BLaER1 treated with 17β-estradiol and CSF1 and Interleukin-3, amounts not matched to agents 10 nM and 100 nM (cell line): ENCODE measurements at regions not wholly inside any gene's neighbourhood (a gene's known extent, or its start where the extent isn't known, plus 50 kb on each side); places are given as distances from the start of the nearest gene placed in this dataset.

Experiments used
- H3K27ac ChIP-seq, 11 experiments: shearing (Covaris generic); formaldehyde crosslinking; 2 replicates each; pipeline ENCODE4 v1.8.1; 2022
- H3K27me3 ChIP-seq, 11 experiments: shearing (Covaris generic); formaldehyde crosslinking; 2 replicates each; pipeline ENCODE4 v1.8.1; 2022
- H3K36me3 ChIP-seq, 11 experiments: shearing (Covaris generic); formaldehyde crosslinking; 2 replicates each; pipeline ENCODE4 v1.8.1; 2022
- H3K4me1 ChIP-seq, 10 experiments: shearing (Covaris generic); formaldehyde crosslinking; 2 replicates each; pipeline ENCODE4 v1.8.1; 2022
- H3K4me2 ChIP-seq, 11 experiments: shearing (Covaris generic); formaldehyde crosslinking; 2 replicates each; pipeline ENCODE4 v1.8.1; 2022
- H3K4me3 ChIP-seq, 10 experiments: shearing (Covaris generic); formaldehyde crosslinking; 2 replicates each; pipeline ENCODE4 v1.8.1; 2022
- H3K9ac ChIP-seq, 11 experiments: shearing (Covaris generic); formaldehyde crosslinking; 2 replicates each; pipeline ENCODE4 v1.8.1; 2022
- H3K9me3 ChIP-seq, 11 experiments: shearing (Covaris generic); formaldehyde crosslinking; replicated peaks in 1 of 11; 2 replicates each; pipeline ENCODE4 v1.8.1; 2022
- H4K20me1 ChIP-seq, 11 experiments: shearing (Covaris generic); formaldehyde crosslinking; 2 replicates each; pipeline ENCODE4 v1.8.1; 2022
- Cebpa-rat ChIP-seq, 11 experiments: shearing (Covaris generic); IDR thresholded peaks; 2 replicates each; pipeline ENCODE4 v1.8.1; 2022

DNA sequence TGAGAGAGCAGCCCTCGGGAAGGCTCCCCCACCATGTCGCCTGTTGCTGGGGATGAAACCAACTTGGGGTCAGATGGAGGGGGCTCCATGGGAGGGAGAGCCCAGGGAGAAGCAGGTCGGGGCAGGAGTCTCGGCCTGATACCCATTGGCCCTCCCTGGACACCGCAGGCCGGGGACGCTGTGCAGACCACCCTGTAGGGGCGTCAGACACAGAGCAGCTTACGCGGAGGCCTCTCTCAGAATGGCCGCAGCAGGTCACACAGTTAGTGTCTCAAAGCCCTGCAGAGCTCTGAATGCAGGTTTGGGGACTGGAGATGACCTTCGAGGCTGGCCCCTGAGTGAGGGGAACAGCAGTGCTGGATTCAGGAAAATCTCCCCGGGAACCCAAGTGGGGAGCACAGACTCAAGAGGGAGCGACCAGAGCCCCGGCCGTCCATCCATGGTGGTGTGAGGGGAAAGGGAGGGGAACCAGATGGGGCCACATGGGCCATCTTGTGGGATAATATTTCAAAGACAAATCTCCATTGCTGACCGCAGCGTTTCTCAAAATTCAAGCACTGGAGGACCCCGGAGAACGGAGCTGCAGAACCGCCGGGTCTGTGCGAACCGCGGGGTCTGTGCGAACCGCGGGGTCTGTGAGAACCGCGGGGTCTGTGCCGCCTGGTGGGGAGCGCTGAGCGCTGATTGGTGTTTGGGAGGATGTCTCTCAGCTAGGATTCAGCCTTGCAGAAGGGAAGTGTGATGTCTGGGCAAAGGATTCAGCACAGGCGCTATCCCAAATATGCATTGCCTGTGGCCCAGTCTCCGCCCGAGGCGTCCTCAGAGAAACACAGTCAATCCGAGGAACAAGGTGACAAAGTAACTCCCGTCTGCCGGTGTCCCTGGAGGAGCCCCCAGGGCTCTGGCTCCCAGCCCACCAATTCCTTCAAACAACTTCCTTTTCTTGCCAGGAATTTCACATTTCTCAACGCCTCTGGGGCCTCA lies 324.4 kb upstream of the RTL1 start:
- peaks cover 17 to 51% (median 41%) of the 10 kb centered on the region in 10 experiments for H3K4me1 ChIP-seq
- TF ChIP-seq Cebpa-rat (IDR thresholded peaks at IDR 0.05), result no peak
- no peaks in the 10 kb centered on the region for H3K36me3 ChIP-seq
- H3K4me3 ChIP-seq, result no peak overlapping the region
- H3K27me3 ChIP-seq, result peaks cover 0 to 2% (median 0%) of the 10 kb centered on the region in 11 experiments; a peak in 4 of 22 replicates
- H3K27ac ChIP-seq, result no peak overlapping the region
- no peak overlapping the region for H3K4me2 ChIP-seq
- H3K9ac ChIP-seq, result no peak overlapping the region
- peaks cover 0 to 6% (median 0%) of the 10 kb centered on the region in 11 experiments; a peak in 2 of 22 replicates for H4K20me1 ChIP-seq
- no peaks in the 10 kb centered on the region for H3K9me3 ChIP-seq

GRCh38 chr14:101228949-101229541 lies 325.5 kb upstream of the RTL1 start:
- Histone ChIP-seq H3K4me3 (no peak overlapping the region), H4K20me1 (peaks cover 0 to 6% (median 0%) of the 10 kb centered on the region in 11 experiments; a peak in 2 of 22 replicates), H3K36me3 (no peaks in the 10 kb centered on the region), H3K27ac (no peak overlapping the region), H3K9ac (no peak overlapping the region), H3K4me1 (peaks cover 17 to 52% (median 45%) of the 10 kb centered on the region in 10 experiments), H3K27me3 (peaks cover 0 to 11% (median 0%) of the 10 kb centered on the region in 11 experiments; a peak in 6 of 22 replicates), H3K9me3 (no peaks in the 10 kb centered on the region), H3K4me2 (no peak overlapping the region)
- no peak for TF ChIP-seq Cebpa-rat (IDR thresholded peaks at IDR 0.05)

- Histone ChIP-seq H3K4me3 (no peak overlapping the region), H3K4me2 (no peak overlapping the region), H3K9ac (no peak overlapping the region), H3K36me3 (no peaks in the 10 kb centered on the region), H3K27me3 (peaks cover 0 to 13% (median 0%) of the 10 kb centered on the region in 11 experiments; a peak in 6 of 22 replicates), H4K20me1 (peaks cover 0 to 6% (median 0%) of the 10 kb centered on the region in 11 experiments; a peak in 2 of 22 replicates), H3K27ac (no peak overlapping the region), H3K4me1 (peaks cover 17 to 55% (median 45%) of the 10 kb centered on the region in 10 experiments), H3K9me3 (no peaks in the 10 kb centered on the region)
- no peak for TF ChIP-seq Cebpa-rat (IDR thresholded peaks at IDR 0.05)
Measured at GRCh38 chr14:101229666-101230065, 326.1 kb upstream of the RTL1 start.

- Histone ChIP-seq H3K27me3 (peaks cover 0 to 13% (median 0%) of the 10 kb centered on the region in 11 experiments; a peak in 6 of 22 replicates), H3K4me1 (peaks cover 16 to 48% (median 39%) of the 10 kb centered on the region in 10 experiments), H3K4me3 (no peak overlapping the region), H3K9me3 (no peaks in the 10 kb centered on the region), H3K27ac (no peak overlapping the region), H3K36me3 (no peaks in the 10 kb centered on the region), H3K4me2 (no peak overlapping the region), H4K20me1 (peaks cover 0 to 6% (median 0%) of the 10 kb centered on the region in 11 experiments; a peak in 2 of 22 replicates), H3K9ac (no peak overlapping the region)
- no peak for TF ChIP-seq Cebpa-rat (IDR thresholded peaks at IDR 0.05)
Measured at GRCh38 chr14:101230161-101230850, 326.8 kb upstream of the RTL1 start.

GRCh38 chr14:101230851-101231550 lies 327.5 kb upstream of the RTL1 start:
- H3K4me3 ChIP-seq, result no peak overlapping the region
- peaks cover 9 to 41% (median 32%) of the 10 kb centered on the region in 10 experiments; a peak in 19 of 20 replicates for H3K4me1 ChIP-seq
- H3K9ac ChIP-seq, result no peak overlapping the region
- H4K20me1 ChIP-seq, result peaks cover 0 to 6% (median 0%) of the 10 kb centered on the region in 11 experiments; a peak in 2 of 22 replicates
- peak overlapping the region in 2 of 11 experiments; percentile 54 to 74; a peak in 3 of 22 replicates for H3K4me2 ChIP-seq
- H3K27ac ChIP-seq, result no peak overlapping the region
- H3K27me3 ChIP-seq, result peaks cover 0 to 13% (median 0%) of the 10 kb centered on the region in 11 experiments; a peak in 6 of 22 replicates
- TF ChIP-seq Cebpa-rat (IDR thresholded peaks at IDR 0.05), result no peak
- H3K36me3 ChIP-seq, result no peaks in the 10 kb centered on the region
- no peaks in the 10 kb centered on the region for H3K9me3 ChIP-seq

DNA sequence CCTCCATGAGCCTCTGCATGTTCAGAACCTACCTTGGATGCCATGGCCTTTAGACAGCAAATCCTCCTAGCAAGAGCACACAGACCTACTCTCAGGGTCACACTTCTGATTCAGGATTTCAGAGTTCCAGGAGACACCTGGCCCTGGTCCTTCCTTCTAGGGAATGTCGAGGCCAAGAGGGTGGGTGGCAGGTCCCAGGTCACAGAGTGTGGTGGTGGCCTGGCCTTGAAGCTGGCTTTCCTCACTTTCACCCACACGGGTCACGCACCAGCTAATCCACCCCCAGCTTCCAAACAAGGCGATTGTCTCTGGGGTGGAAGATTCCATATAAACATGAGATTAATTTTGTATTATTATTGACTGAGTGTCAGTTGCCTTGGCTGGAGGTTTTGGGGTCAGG lies 328.3 kb upstream of the RTL1 start:
- TF ChIP-seq Cebpa-rat (IDR thresholded peaks at IDR 0.05), result no peak
- H3K4me1 ChIP-seq, result peaks cover under 1 to 33% (median 24%) of the 10 kb centered on the region in 10 experiments; a peak in 19 of 20 replicates
- peaks cover 0 to 13% (median 0%) of the 10 kb centered on the region in 11 experiments; a peak in 6 of 22 replicates for H3K27me3 ChIP-seq

GRCh38 chr14:101232340-101233020 lies 328.8 kb upstream of the DIO3 start:
- peaks cover 0 to 31% (median 22%) of the 10 kb centered on the region in 10 experiments; a peak in 14 of 20 replicates for H3K4me1 ChIP-seq
- peaks cover 0 to 13% (median 0%) of the 10 kb centered on the region in 11 experiments; a peak in 6 of 22 replicates for H3K27me3 ChIP-seq
- H3K4me2 ChIP-seq, result peak overlapping the region in 9 of 11 experiments; percentile 26 to 74 (median 58); a peak in 17 of 22 replicates
- H3K36me3 ChIP-seq, result no peaks in the 10 kb centered on the region
- H4K20me1 ChIP-seq, result peaks cover 0 to 11% (median 0%) of the 10 kb centered on the region in 11 experiments; a peak in 2 of 22 replicates
- TF ChIP-seq Cebpa-rat (IDR thresholded peaks at IDR 0.05), result no peak
- H3K4me3 ChIP-seq, result no peak overlapping the region
- H3K9me3 ChIP-seq, result no peaks in the 10 kb centered on the region
- no peak overlapping the region for H3K27ac ChIP-seq
- no peak overlapping the region for H3K9ac ChIP-seq

More for the DNA sequence above, 328.3 kb upstream of the RTL1 start:
- H3K27ac ChIP-seq, result no peak overlapping the region
- H3K4me2 ChIP-seq, result peak overlapping the region in 9 of 11 experiments; percentile 26 to 74 (median 58); a peak in 16 of 22 replicates
- no peaks in the 10 kb centered on the region for H3K36me3 ChIP-seq
- H3K9me3 ChIP-seq, result no peaks in the 10 kb centered on the region
- peaks cover 0 to 11% (median 0%) of the 10 kb centered on the region in 11 experiments; a peak in 2 of 22 replicates for H4K20me1 ChIP-seq
- H3K9ac ChIP-seq, result no peak overlapping the region
- no peak overlapping the region for H3K4me3 ChIP-seq
